NOMO-1 treated with dmso at 0.1 percent for 144 hours (cell line): ENCODE measurements at regions not wholly inside any gene's neighbourhood (a gene's known extent, or its start where the extent isn't known, plus 50 kb on each side); places are given as distances from the start of the nearest gene placed in this dataset.
"Not testable (repeated sequence)": the region's sequence is repeated elsewhere in the genome, so short reads cannot be mapped to it uniquely, and the experiment has no call there.

Experiments
- DNase-seq: peaks from one replicate; lab custom pipeline; 2025; ENCODE audit not compliant: unreplicated experiment; lab: John Stamatoyannopoulos, UW

DNA sequence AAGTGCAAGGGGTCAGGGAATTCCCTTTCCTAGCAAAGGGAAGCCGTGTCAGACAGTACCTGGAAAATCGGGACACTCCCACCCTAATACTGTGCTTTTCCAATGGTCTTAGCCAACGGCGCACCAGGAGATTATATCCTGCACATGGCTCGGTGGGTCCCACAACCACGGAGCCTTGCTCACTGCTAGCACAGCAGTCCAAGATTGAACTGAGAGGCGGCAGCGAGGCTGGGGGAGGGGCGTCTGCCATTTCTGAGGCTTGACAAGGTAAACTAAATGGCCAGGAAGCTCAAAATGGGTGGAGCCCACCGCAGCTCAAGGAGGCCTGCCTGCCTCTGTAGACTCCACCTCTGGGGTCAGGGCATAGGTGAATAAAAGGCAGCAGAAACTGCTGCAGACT, 76.5 kb upstream of the LINC00632 start:
- DNase-seq = not testable (repeated sequence)

DNA sequence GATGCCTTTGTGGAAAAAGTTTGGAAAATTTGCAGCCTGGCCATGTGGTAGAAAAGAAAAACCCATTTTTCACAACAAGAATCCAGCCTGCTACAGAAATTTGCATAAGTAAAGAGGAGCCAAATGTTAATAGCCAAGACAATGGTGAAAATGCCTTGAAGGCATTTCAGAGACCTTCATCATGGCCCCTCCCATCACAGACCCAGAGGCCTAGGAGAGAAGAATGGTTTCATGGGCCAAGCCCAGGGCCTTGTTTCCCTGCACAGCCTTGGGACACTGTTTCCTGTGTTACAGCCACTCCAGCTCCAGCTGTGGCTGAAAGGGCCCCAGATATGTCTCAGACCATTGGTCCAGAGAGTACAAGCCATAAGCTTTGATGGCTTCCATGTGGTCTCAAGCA, 101.4 kb upstream of the LINC00632 start:
- DNase-seq = no peak

DNA sequence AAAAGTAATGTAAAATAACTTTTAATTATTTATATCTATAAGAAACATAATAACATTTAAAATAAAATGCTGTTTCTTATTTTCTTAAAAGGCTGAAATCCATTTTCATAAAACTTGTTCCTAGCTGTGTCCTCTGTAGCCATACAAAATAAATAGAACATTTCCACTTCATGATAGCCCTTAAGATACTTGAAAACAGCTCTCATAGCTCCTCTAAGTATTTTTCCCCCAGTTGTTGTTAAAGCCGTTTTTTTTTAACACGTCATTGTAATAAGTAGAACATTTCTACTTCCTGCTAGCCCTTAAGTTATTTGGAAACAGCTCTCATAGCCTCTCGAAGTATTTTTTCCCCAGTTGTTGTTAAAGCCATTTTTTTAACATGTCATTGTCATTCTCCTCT, 97.3 kb upstream of the SOX3 start:
- DNase-seq = no peak

DNA sequence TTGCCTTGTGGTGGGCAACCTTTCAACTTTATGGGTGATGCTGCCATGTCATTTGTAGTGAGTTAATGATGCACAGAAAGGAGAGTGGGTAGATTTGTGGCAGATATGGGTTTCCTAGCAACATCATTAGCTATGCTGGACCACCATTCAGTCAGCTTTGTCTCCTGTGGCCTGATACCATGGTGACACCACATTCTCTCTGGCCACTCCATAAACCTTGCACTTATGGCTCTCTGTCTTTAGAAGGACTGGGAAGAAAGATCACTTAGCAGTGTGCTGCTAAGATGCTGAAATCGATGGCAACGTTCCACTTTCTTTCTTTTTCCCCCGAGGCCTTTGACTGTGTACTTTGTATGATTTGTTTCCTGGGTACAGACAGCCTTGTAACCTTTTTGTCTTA, 95.0 kb upstream of the SOX3 start:
- no peak for DNase-seq

DNA sequence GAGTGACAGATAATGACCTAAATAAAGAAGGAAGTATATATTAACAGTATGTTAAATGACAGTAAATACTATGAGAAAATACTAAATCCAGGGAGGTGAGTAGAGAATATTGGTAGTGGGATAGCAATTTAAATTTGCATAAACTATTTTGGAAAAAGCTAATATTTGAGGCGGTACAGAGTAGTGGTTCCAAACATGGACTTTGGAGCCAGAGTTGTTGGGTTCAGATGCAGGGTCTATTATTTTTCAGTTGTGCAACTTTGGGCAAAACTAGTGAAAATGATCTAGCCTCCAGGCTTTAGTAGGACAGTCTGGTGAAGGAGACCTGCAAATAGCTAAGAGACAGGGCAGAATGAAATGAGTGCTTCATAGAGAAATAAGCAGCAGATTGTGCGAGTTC, 84.8 kb upstream of the SOX3 start:
- no peak for DNase-seq

DNA sequence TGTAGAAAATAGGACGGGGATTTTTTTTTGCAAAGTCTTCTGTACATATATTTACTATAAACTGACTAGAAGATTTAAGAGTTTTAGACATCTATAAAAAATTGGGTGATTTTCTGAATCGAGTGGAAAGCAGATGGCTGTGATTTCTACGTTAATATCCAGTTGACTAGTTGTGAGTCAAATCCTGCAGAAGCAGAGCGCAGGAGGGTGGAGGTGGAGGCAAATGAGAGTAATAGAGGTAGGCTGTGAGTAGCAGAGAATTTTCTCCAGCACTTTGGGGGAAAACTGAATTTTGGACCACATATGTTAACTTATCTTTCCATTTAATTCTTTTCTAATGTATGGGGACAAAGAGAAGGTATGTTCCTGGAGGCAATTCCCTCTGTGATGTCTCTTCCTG, 82.1 kb upstream of the SOX3 start:
- no peak for DNase-seq

DNA sequence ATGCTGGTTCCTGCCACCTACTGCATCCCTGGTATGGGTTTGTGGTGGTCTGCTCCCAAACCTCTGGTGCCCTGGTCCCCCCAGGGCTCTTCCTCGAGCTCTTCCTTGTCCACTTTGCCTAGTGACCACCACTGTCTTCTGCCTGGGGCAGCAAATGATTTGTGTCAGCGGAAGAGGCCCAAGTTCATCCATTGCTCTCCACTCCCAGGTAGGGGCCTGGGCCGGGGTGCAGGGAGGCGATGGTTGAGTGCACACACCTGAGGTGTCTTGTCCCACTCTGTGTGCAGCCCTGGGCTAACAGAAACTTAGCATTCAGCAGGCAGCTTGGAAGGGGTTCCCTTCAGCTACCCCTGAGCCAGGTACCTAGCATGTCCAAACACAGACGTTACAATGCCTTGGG, 75.6 kb upstream of the SOX3 start:
- no peak for DNase-seq

DNA sequence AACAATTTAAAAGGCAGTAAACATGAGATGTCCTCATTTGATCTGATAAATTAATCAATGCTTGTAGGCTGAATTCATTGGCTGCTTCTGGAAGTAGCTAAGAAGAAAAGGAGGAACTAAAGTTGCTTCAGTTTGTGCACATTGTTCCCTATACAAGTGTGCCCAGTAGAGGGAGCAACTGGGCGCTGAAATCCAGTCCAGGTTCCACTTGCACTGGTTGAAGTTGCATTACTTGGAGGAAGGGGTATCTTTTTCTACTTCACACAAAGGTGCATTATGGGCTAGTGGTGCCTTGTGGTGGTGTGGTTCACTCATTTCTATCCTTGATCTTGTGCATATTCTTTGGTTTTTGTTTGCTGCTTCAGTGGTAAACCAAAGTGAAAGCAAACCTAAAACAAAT, 67.9 kb upstream of the SOX3 start:
- peak; percentile 11 for DNase-seq

DNA sequence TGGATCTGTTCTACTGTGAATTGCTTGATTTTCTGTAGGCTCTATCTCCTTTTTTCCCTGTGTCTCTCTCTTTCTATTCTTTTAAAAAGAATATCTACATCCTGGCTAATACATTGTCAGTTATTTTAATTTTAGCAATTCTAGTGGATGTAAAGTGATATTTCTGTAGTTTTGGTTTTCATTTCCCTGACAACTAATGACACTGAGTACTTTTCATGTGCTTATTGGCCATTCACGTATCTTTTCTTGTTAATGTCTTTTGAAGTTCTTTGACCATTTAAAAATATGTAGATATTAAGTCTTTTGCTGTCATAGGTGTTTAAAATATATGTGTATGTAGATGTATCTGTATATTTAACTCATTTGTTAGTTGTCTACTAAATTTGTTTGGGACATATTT, 59.0 kb upstream of the SOX3 start:
- no peak for DNase-seq
